ENCODE measurements at regions not wholly inside any gene's neighbourhood (a gene's known extent, or its start where the extent isn't known, plus 50 kb on each side); places are given as distances from the start of the nearest gene placed in this dataset.

- DNase-seq (ENCODE audit: low read depth): no peak
Measured at GRCh38 chr5:2131196-2131595, 248.5 kb upstream of the IRX4 start.

- DNase-seq (ENCODE audit: low read depth): no peak
Measured at GRCh38 chr5:2130361-2130760, 247.6 kb upstream of the IRX4 start.

DNA sequence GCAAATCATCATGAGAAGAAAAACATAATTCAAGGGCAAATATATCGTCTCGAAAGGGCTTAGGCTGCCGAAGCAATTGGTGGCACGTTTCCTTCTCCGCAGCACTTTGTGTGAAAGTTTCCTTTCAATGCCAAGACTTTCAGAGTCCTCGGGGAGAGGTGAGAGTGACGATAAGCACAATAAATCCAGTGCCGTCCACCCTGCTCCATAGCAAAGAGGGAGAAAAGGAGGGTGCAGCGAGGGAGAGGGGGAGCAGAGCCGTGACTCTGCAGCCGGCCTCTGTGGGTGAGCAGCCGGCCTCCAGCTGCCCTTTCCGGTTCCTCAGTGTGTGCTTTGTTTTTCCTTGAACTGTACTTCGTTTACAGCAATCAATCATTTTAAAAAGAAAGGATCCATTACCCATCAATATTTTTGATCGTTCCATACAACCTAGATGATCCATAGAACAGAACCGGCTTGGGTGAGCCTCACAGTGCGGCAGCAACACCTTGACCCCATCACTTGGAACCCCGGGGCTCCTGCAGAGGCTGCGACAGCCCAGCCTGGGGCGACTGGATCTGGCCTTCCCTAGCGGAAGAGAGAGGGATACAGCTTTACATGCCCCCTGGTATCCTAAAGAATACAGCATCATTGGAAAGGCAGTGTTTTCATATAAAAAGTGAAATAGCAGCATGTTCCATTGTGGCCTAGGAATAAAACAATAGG lies 247.0 kb upstream of the IRX4 start:
- DNase-seq (ENCODE audit: low read depth): no peak

DNA sequence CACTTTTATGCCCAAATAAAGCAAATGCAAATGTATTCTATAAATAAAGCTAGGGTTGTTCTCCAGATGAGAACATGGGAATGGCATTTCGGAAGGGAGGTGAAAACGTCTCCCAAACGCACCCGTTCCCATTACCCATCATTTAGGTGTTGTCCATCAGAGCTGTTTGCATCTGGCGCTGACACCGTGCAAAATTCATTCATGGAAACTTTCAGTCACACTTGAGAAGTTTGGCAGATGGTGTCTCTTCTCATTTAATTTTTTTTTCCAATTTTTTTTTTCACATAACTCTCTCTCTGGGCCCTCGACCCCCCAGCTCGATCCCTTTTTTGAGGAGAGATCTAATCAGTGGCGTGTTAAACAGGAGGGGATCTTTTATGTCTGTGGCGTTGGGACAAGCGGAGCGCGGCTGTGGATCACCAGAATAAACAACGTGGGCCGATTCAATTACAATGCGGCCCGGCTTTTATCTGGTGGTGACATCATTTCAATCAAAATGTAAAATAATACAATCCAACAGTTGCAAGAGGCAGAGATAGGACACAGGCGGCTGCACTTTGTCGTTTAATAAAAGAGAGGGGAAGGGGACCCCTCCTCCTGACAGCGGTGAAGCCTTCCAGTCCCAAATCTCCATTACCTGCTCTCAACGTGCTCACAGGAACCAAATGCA lies 246.1 kb upstream of the IRX4 start:
- DNase-seq (ENCODE audit: low read depth): no peak

GRCh38 chr5:2126512-2126911 lies 243.8 kb upstream of the IRX4 start:
- DNase-seq (ENCODE audit: low read depth): no peak

DNA sequence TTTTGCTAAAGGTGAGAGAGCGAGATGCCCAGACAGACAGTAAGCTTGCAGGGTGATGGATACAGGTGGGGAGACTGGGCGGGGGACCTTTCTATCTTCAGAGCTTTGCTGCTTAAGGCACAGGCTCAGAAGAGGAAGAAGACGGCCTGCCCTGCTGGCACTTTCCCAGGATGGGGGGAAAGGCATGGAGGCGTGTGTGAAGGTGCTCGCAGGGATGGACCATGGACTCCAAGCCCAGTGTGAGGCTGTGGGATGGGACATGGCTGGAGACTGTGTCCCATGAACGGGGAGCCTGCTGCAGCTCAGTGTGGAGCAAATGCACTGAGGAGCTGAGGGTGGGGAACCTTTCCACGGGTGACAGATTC lies 243.2 kb upstream of the IRX4 start:
- no peak for DNase-seq (ENCODE audit: low read depth)

DNA sequence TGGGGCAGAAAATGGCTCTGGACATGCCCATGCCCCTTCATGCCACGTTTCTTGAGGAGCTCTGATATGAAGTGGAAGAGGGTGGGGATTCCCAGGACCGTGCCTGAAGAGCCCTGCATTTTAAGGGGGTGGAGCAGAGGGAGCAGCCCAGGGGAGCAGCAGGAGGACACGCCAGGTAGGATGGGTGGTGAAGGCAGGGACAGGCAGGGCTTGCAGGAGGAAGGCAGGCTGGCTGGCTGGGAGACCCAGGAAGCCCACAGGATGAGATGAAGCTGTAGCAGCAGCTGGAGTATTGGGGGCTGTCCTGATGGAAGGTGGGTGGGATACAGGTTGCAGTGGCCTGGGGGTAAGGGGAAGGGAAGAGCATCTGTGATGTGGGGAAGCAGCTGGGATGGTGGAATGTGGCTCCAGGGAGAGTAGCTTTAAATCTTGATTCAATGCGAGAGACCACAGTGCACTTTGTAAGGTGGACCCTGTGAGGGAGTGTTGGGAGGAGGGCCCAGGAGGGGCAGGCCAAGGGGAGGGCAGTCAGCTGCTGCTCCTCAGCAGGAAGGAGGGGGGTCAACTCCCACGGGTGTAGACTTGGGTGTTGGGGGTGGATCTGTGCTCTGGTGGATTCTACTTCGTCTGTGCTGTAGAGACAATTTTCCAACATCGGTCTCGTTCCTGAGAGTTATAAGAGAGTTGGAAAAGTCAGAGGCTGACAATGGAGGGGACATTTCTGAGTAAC lies 242.6 kb upstream of the IRX4 start:
- DNase-seq (ENCODE audit: low read depth): no peak

DNA sequence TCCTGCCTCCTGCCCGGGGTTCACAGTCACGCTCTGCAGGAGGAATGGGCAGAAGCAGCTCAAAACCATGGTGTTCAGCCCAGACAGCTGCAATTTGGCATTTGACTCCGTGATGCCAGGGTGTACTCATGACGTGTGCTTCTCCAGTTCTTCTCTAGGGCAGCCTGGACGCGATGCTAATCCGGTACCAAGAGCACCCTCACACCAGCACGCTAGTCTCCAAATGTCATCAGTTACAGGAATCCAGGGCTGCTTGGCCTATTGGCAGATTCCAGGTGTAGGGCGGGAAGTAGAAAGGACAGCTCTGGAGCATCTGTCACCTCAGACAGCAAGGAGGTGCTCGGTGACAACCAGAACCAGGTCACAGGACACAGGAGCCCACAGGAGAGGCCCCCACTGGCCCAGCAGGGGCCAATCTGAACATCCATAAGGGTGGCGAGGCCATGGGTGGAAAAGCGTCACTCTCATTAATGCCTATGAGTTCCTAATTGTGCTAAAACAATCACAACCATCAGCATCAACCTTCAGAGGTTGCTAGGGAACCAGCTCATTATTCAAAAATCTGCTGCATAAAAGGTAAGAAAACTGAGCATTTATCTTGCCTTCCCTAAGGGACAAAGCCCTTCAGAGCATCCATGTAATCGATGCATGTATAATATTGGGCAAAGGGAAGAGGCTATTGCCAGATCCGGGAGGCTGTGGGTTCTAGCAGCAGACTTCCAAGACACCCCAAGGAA lies 241.9 kb upstream of the IRX4 start:
- no peak for DNase-seq (ENCODE audit: low read depth)

DNA sequence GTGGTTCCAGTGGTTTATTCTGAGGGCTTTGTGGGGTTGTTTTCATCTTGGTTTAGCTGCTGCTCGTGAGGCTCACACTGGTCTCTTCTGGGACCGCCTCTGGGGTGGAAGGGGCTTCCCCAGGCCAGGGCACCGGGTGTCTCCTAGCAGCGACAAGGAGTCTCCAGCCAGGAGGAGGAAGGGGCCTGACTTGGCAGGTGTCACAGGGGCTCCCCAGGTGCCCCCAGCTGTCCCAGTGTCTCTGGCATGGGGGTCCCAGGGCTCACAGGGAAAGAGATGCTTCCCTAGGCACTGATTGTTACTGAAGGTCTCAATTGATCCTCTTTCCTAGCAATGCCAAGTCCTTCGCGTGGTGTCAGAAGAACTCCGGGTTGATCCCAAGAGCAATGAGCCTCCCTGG lies 241.1 kb upstream of the IRX4 start:
- no peak for DNase-seq (ENCODE audit: low read depth)

GRCh38 chr5:2120361-2120760 lies 237.6 kb upstream of the IRX4 start:
- no peak for DNase-seq (ENCODE audit: low read depth)

GRCh38 chr5:2119573-2119972 lies 236.8 kb upstream of the IRX4 start:
- DNase-seq (ENCODE audit: low read depth): no peak

DNA sequence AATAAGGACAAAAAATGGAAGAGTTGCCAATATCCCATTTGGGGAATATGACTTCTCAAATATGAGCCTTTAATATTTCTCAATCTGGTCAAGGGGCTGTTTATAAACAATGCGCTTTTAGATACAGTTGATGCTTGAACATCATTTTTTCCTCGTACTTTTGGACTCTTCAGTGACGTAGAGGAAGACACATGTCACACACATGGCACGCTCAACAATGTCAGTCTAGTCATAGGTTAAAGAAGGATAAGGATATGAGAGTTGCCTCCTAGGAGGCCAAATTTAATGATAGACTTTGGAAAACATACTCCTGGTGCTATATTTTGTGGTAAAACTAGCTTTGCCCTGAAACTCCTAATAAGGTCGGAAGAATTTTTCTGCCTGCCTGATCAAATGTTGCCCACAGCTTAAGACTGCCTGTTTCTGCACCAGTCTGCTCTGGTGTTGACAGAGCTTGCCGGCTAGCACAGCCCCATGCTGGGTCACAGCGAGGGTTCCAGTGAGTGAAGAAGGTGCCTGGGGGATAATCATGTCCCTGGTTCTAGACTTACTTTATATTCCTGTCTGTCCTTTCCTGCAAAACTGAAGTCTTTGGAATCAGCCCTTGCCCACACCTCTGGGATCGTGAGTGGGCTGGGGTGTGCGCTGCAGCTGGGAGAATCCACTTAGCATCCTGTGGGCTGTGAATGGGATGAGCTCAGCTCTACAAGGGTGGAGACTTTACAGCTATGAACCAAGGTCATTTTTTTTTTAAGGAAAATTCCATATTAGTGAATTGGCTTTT lies 230.8 kb upstream of the IRX4 start:
- DNase-seq (ENCODE audit: low read depth): no peak

DNA sequence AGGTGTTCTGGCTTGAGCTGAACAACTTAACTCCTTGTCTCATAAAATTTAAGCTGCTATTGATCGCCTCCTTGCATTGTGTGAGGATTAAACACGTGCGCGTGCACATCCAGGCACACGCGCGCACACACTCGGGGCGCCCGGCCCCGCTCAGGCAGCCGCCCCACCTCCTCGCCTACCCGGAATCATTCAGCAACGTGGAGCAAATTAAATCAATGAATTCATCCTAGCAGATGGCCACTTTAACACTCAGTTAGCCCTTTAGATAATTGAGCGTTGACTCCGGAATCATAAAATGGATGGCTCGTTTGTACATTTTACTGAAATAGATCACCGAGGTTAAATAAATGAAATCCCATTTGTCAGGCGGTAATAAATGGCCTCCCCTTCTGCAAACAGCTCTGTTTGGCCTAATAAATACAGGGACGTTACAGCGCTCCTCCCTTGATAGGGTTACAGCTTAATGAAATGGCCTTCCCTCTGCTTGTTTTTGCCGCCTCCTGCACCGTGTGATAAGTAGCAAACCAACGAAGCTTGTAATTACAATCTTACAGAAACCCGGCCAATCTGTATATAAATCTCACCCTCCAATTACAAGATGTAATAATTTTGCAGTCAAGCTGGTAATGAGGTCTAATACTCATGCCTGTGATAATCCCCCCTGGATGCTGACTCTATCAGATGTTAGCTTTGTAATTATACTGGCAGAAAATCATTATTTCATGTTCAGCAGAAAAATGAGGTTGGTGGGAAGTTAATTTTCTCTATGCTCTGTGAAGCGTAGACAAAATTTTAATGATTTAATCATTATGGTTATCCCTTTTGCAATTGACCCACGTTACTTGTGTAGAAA lies 229.7 kb upstream of the IRX4 start:
- no peak for DNase-seq (ENCODE audit: low read depth)

- DNase-seq (ENCODE audit: low read depth): no peak
Measured at GRCh38 chr5:2111569-2112105, 228.9 kb upstream of the IRX4 start.

DNA sequence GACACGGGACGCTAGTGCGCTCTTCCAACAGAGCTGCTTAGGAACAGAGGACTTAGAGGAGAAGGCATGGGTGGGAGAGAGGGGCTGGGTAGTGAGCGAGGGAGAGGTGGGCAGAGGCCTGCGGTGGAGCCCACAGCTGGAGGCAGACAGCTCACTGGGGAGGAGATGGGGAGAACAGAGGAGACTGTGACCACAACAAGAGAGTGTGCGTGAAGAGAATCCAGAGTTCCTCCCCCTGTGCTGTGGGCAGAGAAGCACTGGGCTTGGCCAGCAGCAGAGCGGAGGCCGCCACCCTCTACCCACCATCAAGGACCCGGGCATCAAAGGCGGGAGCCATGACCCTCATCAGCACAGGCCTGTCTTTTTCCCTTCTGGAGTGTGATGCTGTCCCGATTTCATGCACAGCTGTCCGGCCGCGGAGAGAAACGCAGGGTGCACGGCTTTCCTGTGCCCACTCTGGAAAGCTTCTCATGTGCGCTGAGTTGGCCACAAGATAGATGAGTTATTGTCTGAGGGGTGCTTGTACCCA lies 228.3 kb upstream of the IRX4 start:
- DNase-seq (ENCODE audit: low read depth): no peak

- no peak for DNase-seq (ENCODE audit: low read depth)
Measured at GRCh38 chr5:2110137-2110933, 227.6 kb upstream of the IRX4 start.

GRCh38 chr5:2109566-2109965 lies 226.8 kb upstream of the IRX4 start:
- no peak for DNase-seq (ENCODE audit: low read depth)

- DNase-seq (ENCODE audit: low read depth): no peak
Measured at GRCh38 chr5:2106721-2107120, 224.0 kb upstream of the IRX4 start.

DNA sequence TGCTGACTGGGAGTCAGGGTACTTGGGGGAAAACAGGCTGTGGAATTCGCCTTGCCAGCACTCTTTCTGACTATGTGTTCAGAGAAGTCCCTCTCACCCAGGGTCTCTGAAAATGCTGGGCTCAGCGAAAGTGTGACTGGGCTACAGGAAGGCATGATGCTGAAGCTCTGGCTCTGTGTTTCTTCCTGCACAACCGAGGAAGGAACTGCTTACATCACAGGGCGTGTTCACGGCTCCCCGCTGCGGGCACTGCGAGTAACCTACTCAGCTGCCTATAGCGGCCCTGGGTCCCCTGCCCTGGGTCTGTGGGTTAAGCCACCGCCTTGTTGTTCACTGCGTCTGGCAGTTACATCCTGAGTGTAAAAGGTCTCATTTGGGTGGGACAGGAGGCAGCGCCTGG lies 222.4 kb upstream of the IRX4 start:
- no peak for DNase-seq (ENCODE audit: low read depth)

- DNase-seq (ENCODE audit: low read depth): no peak
Measured at GRCh38 chr5:2103940-2104339, 221.2 kb upstream of the IRX4 start.
